ENCODE measurements at regions not wholly inside any gene's neighbourhood (a gene's known extent, or its start where the extent isn't known, plus 50 kb on each side); places are given as distances from the start of the nearest gene placed in this dataset.

GRCh38 chr10:28774051-28774995 is 97.0 kb downstream of the BAMBI start:
- no peak for DNase-seq
- no peak for ATAC-seq
- Histone ChIP-seq H3K36me3 (replicated peaks in 1 of 2; ENCODE audit: insufficient read depth in 1 of 2, low read depth in 2 of 2) (no peaks in the 10 kb centered on the region), H3K9me3 (no peaks in the 10 kb centered on the region), H3K27me3 (no peaks in the 10 kb centered on the region), H3K4me1 (peaks cover 6% of the 10 kb centered on the region), H3K4me3 (no peak overlapping the region), H3K27ac (no peak overlapping the region)
- intact Hi-C loops (cut with DNase I), result no loop called here
- no peak for TF ChIP-seq POLR2A (IDR thresholded peaks at IDR 0.05)
- no peak for TF ChIP-seq CTCF (IDR thresholded peaks at IDR 0.05)
- WGBS, 2 donors, result 60 to 72% methylated on average over 4 of the region's 4 CpGs

GRCh38 chr10:28775773-28776172 is 98.5 kb downstream of the BAMBI start:
- Histone ChIP-seq H3K36me3 (replicated peaks in 1 of 2; ENCODE audit: insufficient read depth in 1 of 2, low read depth in 2 of 2) (no peaks in the 10 kb centered on the region), H3K27ac (no peak overlapping the region), H3K9me3 (no peaks in the 10 kb centered on the region), H3K4me3 (no peak overlapping the region), H3K27me3 (no peaks in the 10 kb centered on the region), H3K4me1 (peaks cover 5% of the 10 kb centered on the region)
- TF ChIP-seq CTCF (IDR thresholded peaks at IDR 0.05) (no peak), POLR2A (IDR thresholded peaks at IDR 0.05) (no peak)
- intact Hi-C loops (cut with DNase I), result no loop called here
- WGBS, 2 donors, result 90 to 94% methylated on average over 3 of the region's 3 CpGs
- no peak for DNase-seq
- ATAC-seq, result no peak

- DNase-seq (no peak), ATAC-seq (no peak)
- WGBS, 2 donors, result 91 to 93% methylated on average over 2 of the region's 2 CpGs
- Histone ChIP-seq H3K27me3 (no peaks in the 10 kb centered on the region), H3K27ac (no peak overlapping the region), H3K4me3 (no peak overlapping the region), H3K4me1 (peaks cover 5% of the 10 kb centered on the region), H3K36me3 (replicated peaks in 1 of 2; ENCODE audit: insufficient read depth in 1 of 2, low read depth in 2 of 2) (no peaks in the 10 kb centered on the region), H3K9me3 (no peaks in the 10 kb centered on the region)
- TF ChIP-seq POLR2A (IDR thresholded peaks at IDR 0.05) (no peak), CTCF (IDR thresholded peaks at IDR 0.05) (no peak)
- intact Hi-C loops (cut with DNase I), result no loop called here
These were observed 99.2 kb downstream of the BAMBI start for GRCh38 chr10:28776519-28776918.

- 80 to 90% methylated on average over 2 of the region's 2 CpGs for WGBS, 2 donors
- ATAC-seq (no peak), DNase-seq (no peak)
- Histone ChIP-seq H3K4me1 (peaks cover 5% of the 10 kb centered on the region), H3K4me3 (no peak overlapping the region), H3K36me3 (replicated peaks in 1 of 2; ENCODE audit: insufficient read depth in 1 of 2, low read depth in 2 of 2) (no peaks in the 10 kb centered on the region), H3K9me3 (no peaks in the 10 kb centered on the region), H3K27me3 (no peaks in the 10 kb centered on the region), H3K27ac (no peak overlapping the region)
- intact Hi-C loops (cut with DNase I), result no loop called here
- TF ChIP-seq CTCF (IDR thresholded peaks at IDR 0.05), result no peak
- TF ChIP-seq POLR2A (IDR thresholded peaks at IDR 0.05), result no peak
These were observed 100.6 kb downstream of the BAMBI start for GRCh38 chr10:28777911-28778310.

- intact Hi-C loops (cut with DNase I), result no loop called here
- no peak for ATAC-seq
- Histone ChIP-seq H3K27me3 (no peaks in the 10 kb centered on the region), H3K27ac (no peak overlapping the region), H3K4me1 (peaks cover 5% of the 10 kb centered on the region), H3K9me3 (no peaks in the 10 kb centered on the region), H3K36me3 (replicated peaks in 1 of 2; ENCODE audit: insufficient read depth in 1 of 2, low read depth in 2 of 2) (no peaks in the 10 kb centered on the region), H3K4me3 (no peak overlapping the region)
- TF ChIP-seq POLR2A (IDR thresholded peaks at IDR 0.05) (no peak), CTCF (IDR thresholded peaks at IDR 0.05) (no peak)
- 71 to 90% methylated on average over 2 of the region's 2 CpGs for WGBS, 2 donors
- no peak for DNase-seq
These were observed 101.2 kb downstream of the BAMBI start for GRCh38 chr10:28778524-28778923.
